Astrocyte (in vitro differentiated cells and primary cell): ENCODE measurements at regions not wholly inside any gene's neighbourhood (a gene's known extent, or its start where the extent isn't known, plus 50 kb on each side); places are given as distances from the start of the nearest gene placed in this dataset.

ENCODE experiments used
- DNase-seq: peaks from one replicate; pipeline ENCODE4 v3.0.0-alpha.2; 2010; ENCODE audit warnings: low read depth
- FAIRE-seq: peaks from 2 replicates; lab custom pipeline; 2011; peaks lifted over from hg19 to GRCh38; lab: Jason Lieb, UNC
- H2AFZ ChIP-seq: 2 replicates; pipeline ENCODE4 v1.6.0; 2012; ENCODE audit warnings: low read depth, low read length, inconsistent platforms
- H3K27ac ChIP-seq: 2 replicates; pipeline ENCODE4 v1.5.1; 2011; ENCODE audit warnings: low read depth, low read length, inconsistent platforms
- H3K27me3 ChIP-seq: 2 replicates; pipeline ENCODE4 v1.6.0; 2011; ENCODE audit warnings: low read length, inconsistent platforms; ENCODE audit not compliant: insufficient read depth
- H3K36me3 ChIP-seq: 2 replicates; pipeline ENCODE4 v1.5.1; 2011; ENCODE audit warnings: low read length, inconsistent platforms; ENCODE audit not compliant: insufficient read depth
- H3K4me1 ChIP-seq: 2 replicates; pipeline ENCODE4 v1.5.1; 2011; ENCODE audit warnings: low read length, inconsistent platforms; ENCODE audit not compliant: insufficient read depth
- H3K4me2 ChIP-seq: 2 replicates; pipeline ENCODE4 v1.6.0; 2012; ENCODE audit warnings: low read length, inconsistent platforms
- H3K4me3 ChIP-seq: 2 replicates; pipeline ENCODE4 v1.5.1; 2011; ENCODE audit warnings: low read depth, mild to moderate bottlenecking, low read length, inconsistent platforms; ENCODE audit not compliant: insufficient read depth
- H3K79me2 ChIP-seq: 2 replicates; pipeline ENCODE4 v1.6.0; 2012; ENCODE audit warnings: mild to moderate bottlenecking, low read length, inconsistent platforms; ENCODE audit not compliant: insufficient read depth
- H3K9ac ChIP-seq: 2 replicates; pipeline ENCODE4 v1.6.0; 2012; ENCODE audit warnings: mild to moderate bottlenecking, low read length, inconsistent platforms
- H3K9me3 ChIP-seq: 2 replicates; pipeline ENCODE4 v1.5.1; 2012; ENCODE audit warnings: low read depth, mild to moderate bottlenecking, low read length, inconsistent platforms; ENCODE audit not compliant: insufficient read depth
- H4K20me1 ChIP-seq: 2 replicates; pipeline ENCODE4 v1.6.0; 2012; ENCODE audit warnings: low read length, inconsistent platforms; ENCODE audit not compliant: insufficient read depth
- H3K27ac Mint-ChIP-seq: one replicate; pipeline ENCODE4 v1.8.0; 2021; ENCODE audit warnings: mild to moderate bottlenecking, mixed read lengths; ENCODE audit not compliant: unreplicated experiment
- H3K27me3 Mint-ChIP-seq: one replicate; pipeline ENCODE4 v1.8.0; 2021; ENCODE audit warnings: low read depth, mixed read lengths; ENCODE audit not compliant: unreplicated experiment
- H3K36me3 Mint-ChIP-seq: one replicate; pipeline ENCODE4 v1.8.0; 2021; ENCODE audit warnings: low read depth, mixed read lengths; ENCODE audit not compliant: unreplicated experiment
- H3K4me1 Mint-ChIP-seq: one replicate; pipeline ENCODE4 v1.8.0; 2021; ENCODE audit warnings: low read depth, mixed read lengths; ENCODE audit not compliant: unreplicated experiment
- H3K4me3 Mint-ChIP-seq: one replicate; pipeline ENCODE4 v1.8.0; 2021; ENCODE audit warnings: mild to moderate bottlenecking, moderate library complexity, mixed read lengths; ENCODE audit not compliant: unreplicated experiment
- H3K9me3 Mint-ChIP-seq: one replicate; pipeline ENCODE4 v1.8.0; 2021; ENCODE audit warnings: mild to moderate bottlenecking, mixed read lengths; ENCODE audit not compliant: unreplicated experiment
- CTCF ChIP-seq: IDR thresholded peaks from 2 replicates; pipeline ENCODE4 v1.5.1; 2011; ENCODE audit warnings: low read depth, mild to moderate bottlenecking, inconsistent platforms, low read length, moderate library complexity; ENCODE audit not compliant: insufficient read depth
- EZH2 ChIP-seq: IDR thresholded peaks from 2 replicates; pipeline ENCODE4 v1.6.1; 2012; ENCODE audit warnings: mild to moderate bottlenecking, low read length, inconsistent platforms; ENCODE audit not compliant: insufficient read depth

DNA sequence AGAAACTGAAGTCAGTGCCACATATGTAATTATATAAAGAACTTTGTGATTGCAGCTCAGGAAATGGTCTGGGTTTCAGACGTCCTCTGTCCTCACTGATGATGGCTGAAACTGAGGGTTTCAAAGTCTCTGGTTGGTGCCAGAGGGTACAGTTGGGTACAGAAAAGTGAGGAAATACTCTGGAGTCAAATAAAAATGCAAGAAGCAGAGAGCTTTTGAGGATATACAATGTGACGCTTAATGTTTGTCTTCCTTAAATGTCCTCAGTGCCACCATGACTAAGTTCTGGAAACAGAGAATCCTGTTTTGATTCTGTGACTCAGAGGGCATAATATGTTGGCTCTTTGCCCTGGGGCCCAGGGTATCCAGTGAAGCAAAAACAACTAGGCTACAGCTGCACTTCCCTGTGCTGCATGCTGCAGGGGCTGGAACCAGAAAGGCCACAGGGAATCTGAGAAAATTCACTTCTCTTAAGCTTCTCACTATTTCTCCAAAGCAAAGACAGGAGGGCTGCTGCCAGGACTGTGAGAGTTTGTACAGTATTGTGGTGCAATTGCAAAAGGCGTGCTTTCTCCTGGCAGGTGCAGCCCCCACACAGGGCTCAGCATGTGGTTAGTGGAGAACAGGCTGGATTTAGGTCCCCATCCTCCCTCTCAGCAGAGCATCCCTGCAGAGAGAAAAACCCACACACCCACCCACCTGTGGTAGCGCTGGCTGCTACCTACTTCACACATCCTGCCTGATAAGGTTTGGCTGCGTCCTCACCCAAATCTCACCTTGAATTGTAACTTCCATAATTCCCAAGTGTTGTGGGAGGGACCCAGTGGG lies 169.5 kb upstream of the SVIL start:
- TF ChIP-seq EZH2 = no peak
- no peak for TF ChIP-seq CTCF
- Histone ChIP-seq H3K27ac (peak overlapping the region; percentile 93), H3K79me2 (no peaks in the 10 kb centered on the region), H4K20me1 (no peaks in the 10 kb centered on the region), H3K4me2 (peak overlapping the region; percentile 76), H3K27me3 (no peaks in the 10 kb centered on the region), H3K9me3 (no peaks in the 10 kb centered on the region), H3K4me1 (peaks cover 35% of the 10 kb centered on the region), H3K9ac (peak overlapping the region; percentile 67), H3K4me3 (peak overlapping the region; percentile 42), H2AFZ (no peak overlapping the region), H3K36me3 (no peaks in the 10 kb centered on the region)
- Mint-ChIP-seq H3K27ac (peak overlapping the region; percentile 89), H3K4me3 (no peak overlapping the region), H3K4me1 (peaks cover 33% of the 10 kb centered on the region), H3K9me3 (no peaks in the 10 kb centered on the region), H3K27me3 (no peaks in the 10 kb centered on the region), H3K36me3 (no peaks in the 10 kb centered on the region)
- DNase-seq (peak; percentile 87), FAIRE-seq (peak; percentile 32)

- no peak overlapping the region for H3K27ac ChIP-seq
- H2AFZ ChIP-seq = no peak overlapping the region
- no peak for FAIRE-seq
- Mint-ChIP-seq H3K27me3 (no peaks in the 10 kb centered on the region), H3K4me1 (peaks cover 27% of the 10 kb centered on the region), H3K36me3 (no peaks in the 10 kb centered on the region), H3K9me3 (no peaks in the 10 kb centered on the region), H3K4me3 (peak overlapping the region; percentile 54), H3K27ac (no peak overlapping the region)
- H3K36me3 ChIP-seq = no peaks in the 10 kb centered on the region
- H3K9me3 ChIP-seq = no peaks in the 10 kb centered on the region
- H3K79me2 ChIP-seq = no peaks in the 10 kb centered on the region
- H3K4me1 ChIP-seq = peaks cover 35% of the 10 kb centered on the region
- no peak overlapping the region for H3K4me2 ChIP-seq
- H3K4me3 ChIP-seq = no peak overlapping the region
- H3K9ac ChIP-seq = no peak overlapping the region
- H3K27me3 ChIP-seq = no peaks in the 10 kb centered on the region
- H4K20me1 ChIP-seq = no peaks in the 10 kb centered on the region
- no peak for DNase-seq
- TF ChIP-seq EZH2 = no peak
- no peak for TF ChIP-seq CTCF
Measured at GRCh38 chr10:29802171-29802570, 167.4 kb upstream of the SVIL start.
